ENCODE measurements at regions not wholly inside any gene's neighbourhood (a gene's known extent, or its start where the extent isn't known, plus 50 kb on each side); places are given as distances from the start of the nearest gene placed in this dataset.
"Not testable (repeated sequence)": the region's sequence is repeated elsewhere in the genome, so short reads cannot be mapped to it uniquely, and the experiment has no call there.

GRCh38 chr20:48052475-48052835, 267.2 kb upstream of the SULF2 start:
- Mint-ChIP-seq H3K4me3 (no peak overlapping the region), H3K36me3 (ENCODE audit: insufficient read depth) (no peaks in the 10 kb centered on the region), H3K27me3 (ENCODE audit: low read depth) (peaks cover 19% of the 10 kb centered on the region), H3K4me1 (ENCODE audit: low read depth) (no peaks in the 10 kb centered on the region), H3K9me3 (peaks cover 5% of the 10 kb centered on the region)
- DNase-seq (no peak), ATAC-seq (no peak)

- no peak for ATAC-seq
- Mint-ChIP-seq H3K9me3 (peaks cover 5% of the 10 kb centered on the region), H3K36me3 (ENCODE audit: insufficient read depth) (no peaks in the 10 kb centered on the region), H3K27me3 (ENCODE audit: low read depth) (peaks cover 19% of the 10 kb centered on the region), H3K4me1 (ENCODE audit: low read depth) (no peaks in the 10 kb centered on the region), H3K4me3 (no peak overlapping the region)
- no peak for DNase-seq
Measured at GRCh38 chr20:48051794-48052474, 266.7 kb upstream of the SULF2 start.

GRCh38 chr20:48049641-48050040, 264.4 kb upstream of the SULF2 start:
- peaks cover 25% of the 10 kb centered on the region for H3K27me3 Mint-ChIP-seq (ENCODE audit: low read depth)
- no peak for ATAC-seq
- no peak overlapping the region for H3K4me3 Mint-ChIP-seq

GRCh38 chr20:48049171-48049570, 263.9 kb upstream of the SULF2 start:
- Mint-ChIP-seq H3K4me1 (ENCODE audit: low read depth) (no peaks in the 10 kb centered on the region), H3K27me3 (ENCODE audit: low read depth) (peaks cover 24% of the 10 kb centered on the region), H3K9me3 (peaks cover 5% of the 10 kb centered on the region), H3K4me3 (no peak overlapping the region), H3K36me3 (ENCODE audit: insufficient read depth) (no peaks in the 10 kb centered on the region)
- DNase-seq (no peak), ATAC-seq (no peak)

More at GRCh38 chr20:48049641-48050040, 264.4 kb upstream of the SULF2 start:
- no peaks in the 10 kb centered on the region for H3K4me1 Mint-ChIP-seq (ENCODE audit: low read depth)
- no peak for DNase-seq
- no peaks in the 10 kb centered on the region for H3K36me3 Mint-ChIP-seq (ENCODE audit: insufficient read depth)
- peaks cover 5% of the 10 kb centered on the region for H3K9me3 Mint-ChIP-seq

- H3K9me3 Mint-ChIP-seq, result peaks cover 5% of the 10 kb centered on the region
- H3K4me1 Mint-ChIP-seq (ENCODE audit: low read depth), result no peaks in the 10 kb centered on the region
- H3K36me3 Mint-ChIP-seq (ENCODE audit: insufficient read depth), result no peaks in the 10 kb centered on the region
- no peak overlapping the region for H3K4me3 Mint-ChIP-seq
- DNase-seq (no peak), ATAC-seq (no peak)
- H3K27me3 Mint-ChIP-seq (ENCODE audit: low read depth), result peaks cover 17% of the 10 kb centered on the region
Measured at GRCh38 chr20:48047447-48047846, 262.2 kb upstream of the SULF2 start.

GRCh38 chr20:48042628-48043027, 257.3 kb upstream of the SULF2 start:
- Mint-ChIP-seq H3K9me3 (no peaks in the 10 kb centered on the region), H3K4me1 (ENCODE audit: low read depth) (no peaks in the 10 kb centered on the region), H3K36me3 (ENCODE audit: insufficient read depth) (no peaks in the 10 kb centered on the region), H3K27me3 (ENCODE audit: low read depth) (peaks cover 18% of the 10 kb centered on the region), H3K4me3 (no peak overlapping the region)
- DNase-seq, result no peak
- ATAC-seq, result no peak

- Mint-ChIP-seq H3K36me3 (ENCODE audit: insufficient read depth) (no peaks in the 10 kb centered on the region), H3K27me3 (ENCODE audit: low read depth) (peaks cover 18% of the 10 kb centered on the region), H3K9me3 (no peaks in the 10 kb centered on the region), H3K4me3 (no peak overlapping the region), H3K4me1 (ENCODE audit: low read depth) (no peaks in the 10 kb centered on the region)
- DNase-seq, result no peak
- no peak for ATAC-seq
Measured at GRCh38 chr20:48041078-48041780, 255.9 kb upstream of the SULF2 start.

- Mint-ChIP-seq H3K4me3 (no peak overlapping the region), H3K9me3 (no peaks in the 10 kb centered on the region), H3K36me3 (ENCODE audit: insufficient read depth) (no peaks in the 10 kb centered on the region), H3K27me3 (ENCODE audit: low read depth) (peaks cover 14% of the 10 kb centered on the region), H3K4me1 (ENCODE audit: low read depth) (no peaks in the 10 kb centered on the region)
- no peak for ATAC-seq
- no peak for DNase-seq
Measured at GRCh38 chr20:48040491-48040890, 255.2 kb upstream of the SULF2 start.

- Mint-ChIP-seq H3K9me3 (no peaks in the 10 kb centered on the region), H3K4me3 (no peak overlapping the region), H3K27me3 (ENCODE audit: low read depth) (peaks cover 16% of the 10 kb centered on the region), H3K36me3 (ENCODE audit: insufficient read depth) (no peaks in the 10 kb centered on the region), H3K4me1 (ENCODE audit: low read depth) (no peaks in the 10 kb centered on the region)
- DNase-seq (no peak), ATAC-seq (no peak)
Measured at GRCh38 chr20:48040051-48040450, 254.8 kb upstream of the SULF2 start.

GRCh38 chr20:48039514-48039913, 254.2 kb upstream of the SULF2 start:
- Mint-ChIP-seq H3K4me1 (ENCODE audit: low read depth) (no peaks in the 10 kb centered on the region), H3K4me3 (no peak overlapping the region), H3K36me3 (ENCODE audit: insufficient read depth) (no peaks in the 10 kb centered on the region), H3K9me3 (no peaks in the 10 kb centered on the region), H3K27me3 (ENCODE audit: low read depth) (peaks cover 14% of the 10 kb centered on the region)
- ATAC-seq (no peak), DNase-seq (no peak)

- Mint-ChIP-seq H3K4me3 (no peak overlapping the region), H3K27me3 (ENCODE audit: low read depth) (peaks cover 14% of the 10 kb centered on the region), H3K9me3 (no peaks in the 10 kb centered on the region), H3K36me3 (ENCODE audit: insufficient read depth) (no peaks in the 10 kb centered on the region), H3K4me1 (ENCODE audit: low read depth) (no peaks in the 10 kb centered on the region)
- DNase-seq (no peak), ATAC-seq (no peak)
Measured at GRCh38 chr20:48038713-48039112, 253.4 kb upstream of the SULF2 start.

GRCh38 chr20:48037798-48038197, 252.5 kb upstream of the SULF2 start:
- not testable (repeated sequence) for H3K9me3 Mint-ChIP-seq; ATAC-seq; H3K4me1 Mint-ChIP-seq (ENCODE audit: low read depth); H3K36me3 Mint-ChIP-seq (ENCODE audit: insufficient read depth); DNase-seq; H3K4me3 Mint-ChIP-seq
- H3K27me3 Mint-ChIP-seq (ENCODE audit: low read depth), result peaks cover 18% of the 10 kb centered on the region

- Mint-ChIP-seq H3K27me3 (ENCODE audit: low read depth) (peaks cover 18% of the 10 kb centered on the region), H3K4me3 (no peak overlapping the region), H3K4me1 (ENCODE audit: low read depth) (no peaks in the 10 kb centered on the region), H3K36me3 (ENCODE audit: insufficient read depth) (no peaks in the 10 kb centered on the region), H3K9me3 (no peaks in the 10 kb centered on the region)
- DNase-seq (no peak), ATAC-seq (no peak)
Measured at GRCh38 chr20:48035961-48036731, 250.9 kb upstream of the SULF2 start.

- Mint-ChIP-seq H3K4me3 (no peak overlapping the region), H3K9me3 (no peaks in the 10 kb centered on the region), H3K36me3 (ENCODE audit: insufficient read depth) (no peaks in the 10 kb centered on the region), H3K4me1 (ENCODE audit: low read depth) (no peaks in the 10 kb centered on the region), H3K27me3 (ENCODE audit: low read depth) (peaks cover 15% of the 10 kb centered on the region)
- no peak for DNase-seq
- no peak for ATAC-seq
Measured at GRCh38 chr20:48034751-48035150, 249.5 kb upstream of the SULF2 start.

GRCh38 chr20:48033005-48033404, 247.7 kb upstream of the SULF2 start:
- not testable (repeated sequence) for H3K4me3 Mint-ChIP-seq; H3K4me1 Mint-ChIP-seq (ENCODE audit: low read depth); DNase-seq; H3K9me3 Mint-ChIP-seq; ATAC-seq; H3K36me3 Mint-ChIP-seq (ENCODE audit: insufficient read depth)
- peaks cover 11% of the 10 kb centered on the region for H3K27me3 Mint-ChIP-seq (ENCODE audit: low read depth)
